ENCODE measurements at regions not wholly inside any gene's neighbourhood (a gene's known extent, or its start where the extent isn't known, plus 50 kb on each side); places are given as distances from the start of the nearest gene placed in this dataset.

DNA sequence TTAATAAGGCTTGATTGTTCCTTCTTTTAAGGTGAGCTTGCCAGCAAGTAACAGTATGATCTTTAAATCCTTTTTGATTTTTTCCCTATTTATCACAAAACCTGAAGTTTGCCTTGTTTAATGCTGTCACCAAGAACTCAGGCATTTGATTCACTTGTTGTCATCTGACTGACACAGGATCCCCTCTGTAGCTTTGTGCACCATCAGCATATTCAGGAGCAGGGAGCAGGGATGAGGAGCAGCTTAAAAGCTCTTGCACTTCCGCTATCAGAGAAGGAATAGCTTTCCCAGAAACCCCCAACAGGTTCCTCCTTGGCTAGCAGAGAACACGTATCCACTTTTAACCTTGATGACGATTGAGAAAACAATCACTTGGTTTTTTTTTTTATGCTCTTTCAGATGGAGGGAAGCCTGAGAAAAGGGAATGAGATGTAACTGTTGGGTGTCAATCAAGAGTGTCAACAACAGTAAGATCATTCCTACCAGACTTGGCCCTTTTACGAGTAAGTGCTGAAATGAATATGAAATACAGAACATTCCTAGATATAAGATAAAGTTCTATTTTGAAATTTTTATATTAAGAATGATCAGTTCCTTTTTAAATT, 433.1 kb upstream of the CDH18 start:
- no peaks in the 10 kb centered on the region for H3K4me1 Mint-ChIP-seq (ENCODE audit: low read depth)
- no peak overlapping the region for H3K27ac Mint-ChIP-seq
- TF ChIP-seq, protein P1, sequence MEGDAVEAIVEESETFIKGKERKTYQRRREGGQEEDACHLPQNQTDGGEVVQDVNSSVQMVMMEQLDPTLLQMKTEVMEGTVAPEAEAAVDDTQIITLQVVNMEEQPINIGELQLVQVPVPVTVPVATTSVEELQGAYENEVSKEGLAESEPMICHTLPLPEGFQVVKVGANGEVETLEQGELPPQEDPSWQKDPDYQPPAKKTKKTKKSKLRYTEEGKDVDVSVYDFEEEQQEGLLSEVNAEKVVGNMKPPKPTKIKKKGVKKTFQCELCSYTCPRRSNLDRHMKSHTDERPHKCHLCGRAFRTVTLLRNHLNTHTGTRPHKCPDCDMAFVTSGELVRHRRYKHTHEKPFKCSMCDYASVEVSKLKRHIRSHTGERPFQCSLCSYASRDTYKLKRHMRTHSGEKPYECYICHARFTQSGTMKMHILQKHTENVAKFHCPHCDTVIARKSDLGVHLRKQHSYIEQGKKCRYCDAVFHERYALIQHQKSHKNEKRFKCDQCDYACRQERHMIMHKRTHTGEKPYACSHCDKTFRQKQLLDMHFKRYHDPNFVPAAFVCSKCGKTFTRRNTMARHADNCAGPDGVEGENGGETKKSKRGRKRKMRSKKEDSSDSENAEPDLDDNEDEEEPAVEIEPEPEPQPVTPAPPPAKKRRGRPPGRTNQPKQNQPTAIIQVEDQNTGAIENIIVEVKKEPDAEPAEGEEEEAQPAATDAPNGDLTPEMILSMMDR (IDR thresholded peaks at IDR 0.05) = no peak
- no peak for DNase-seq
- peaks cover 9% of the 10 kb centered on the region; the same call in 1 of the 2 replicates for H3K9me3 Mint-ChIP-seq
- H3K36me3 Mint-ChIP-seq (ENCODE audit: low read depth) = no peaks in the 10 kb centered on the region
- H3K4me3 Mint-ChIP-seq = no peak overlapping the region
- H3K27me3 Mint-ChIP-seq (ENCODE audit: insufficient read depth) = no peaks in the 10 kb centered on the region
